Fibroblast of lung (primary cell): ENCODE measurements at regions not wholly inside any gene's neighbourhood (a gene's known extent, or its start where the extent isn't known, plus 50 kb on each side); places are given as distances from the start of the nearest gene placed in this dataset.

Experiments used
- DNase-seq, 2 donors: peaks; one replicate each; pipeline versions ENCODE4 v3.0.0 to v3.0.0-alpha.2; 2010; ENCODE audit warnings: low read depth in 2 of 2
- H2AFZ ChIP-seq: 2 replicates; pipeline ENCODE4 v1.5.1; 2012; ENCODE audit warnings: low read length, control low read depth, inconsistent platforms
- H3K27ac ChIP-seq: 2 replicates; pipeline ENCODE4 v1.5.1; 2011; ENCODE audit warnings: low read length, control low read depth; ENCODE audit not compliant: insufficient read depth
- H3K27me3 ChIP-seq: 2 replicates; pipeline ENCODE4 v1.5.1; 2011; ENCODE audit warnings: mild to moderate bottlenecking, low read length; ENCODE audit not compliant: control insufficient read depth, insufficient read depth
- H3K36me3 ChIP-seq: 2 replicates; pipeline ENCODE4 v1.5.1; 2011; ENCODE audit warnings: low read length; ENCODE audit not compliant: control insufficient read depth, insufficient read depth
- H3K4me1 ChIP-seq: 2 replicates; pipeline ENCODE4 v1.5.1; 2011; ENCODE audit warnings: low read length; ENCODE audit not compliant: control insufficient read depth, insufficient read depth; ENCODE audit errors: extremely low read depth
- H3K4me2 ChIP-seq: 2 replicates; pipeline ENCODE4 v1.5.1; 2011; ENCODE audit warnings: low read length, control low read depth; ENCODE audit not compliant: insufficient read depth; ENCODE audit errors: extremely low read depth
- H3K4me3 ChIP-seq, 4 experiments: fragments of 200-600 bp in 1 of 4; sonication (generic) in 1 of 4; replicated peaks in 1 of 4; 2 replicates each; pipeline ENCODE4 v1.5.1; 2011 to 2016; ENCODE audit warnings: low read length in 4 of 4, low read depth in 3 of 4, mild to moderate bottlenecking in 3 of 4, control low read depth in 2 of 4, inconsistent platforms in 1 of 4, mixed read lengths in 1 of 4; ENCODE audit not compliant: insufficient read depth in 1 of 4; ENCODE audit errors: control extremely low read depth in 1 of 4
- H3K79me2 ChIP-seq: 2 replicates; pipeline ENCODE4 v1.5.1; 2012; ENCODE audit warnings: mild to moderate bottlenecking, low read length, inconsistent platforms; ENCODE audit not compliant: control insufficient read depth, insufficient read depth
- H3K9ac ChIP-seq: 2 replicates; pipeline ENCODE4 v1.5.1; 2011; ENCODE audit warnings: mild to moderate bottlenecking, low read length, control low read depth; ENCODE audit not compliant: insufficient read depth
- H3K9me3 ChIP-seq: 2 replicates; pipeline ENCODE4 v1.5.1; 2012; ENCODE audit warnings: low read depth, low read length; ENCODE audit not compliant: control insufficient read depth, insufficient read depth
- H4K20me1 ChIP-seq: 2 replicates; pipeline ENCODE4 v1.5.1; 2011; ENCODE audit warnings: low read length; ENCODE audit not compliant: control insufficient read depth, insufficient read depth; ENCODE audit errors: extremely low read depth
- CTCF ChIP-seq, 2 donors: IDR thresholded peaks in 1 of 2; conservative IDR thresholded peaks in 1 of 2; 1 replicate in 1 of 2; 2 replicates in 1 of 2; pipeline ENCODE4 v1.5.1; 2011 to 2012; ENCODE audit warnings: low read length in 2 of 2, control low read depth in 1 of 2, inconsistent platforms in 1 of 2, low read depth in 1 of 2, mild to moderate bottlenecking in 1 of 2
- EZH2 ChIP-seq: IDR thresholded peaks from 2 replicates; pipeline ENCODE4 v1.5.1; 2012; ENCODE audit warnings: low read length, control low read depth, mild to moderate bottlenecking; ENCODE audit errors: missing control alignments

- H3K27me3 ChIP-seq: no peaks in the 10 kb centered on the region
- no peaks in the 10 kb centered on the region for H3K36me3 ChIP-seq
- H3K4me1 ChIP-seq: peaks cover 2% of the 10 kb centered on the region
- DNase-seq: no peak
- no peaks in the 10 kb centered on the region for H4K20me1 ChIP-seq
- no peaks in the 10 kb centered on the region for H3K9me3 ChIP-seq
- H3K4me2 ChIP-seq: no peak overlapping the region
- H3K9ac ChIP-seq: no peak overlapping the region
- no peak overlapping the region for H2AFZ ChIP-seq
- H3K79me2 ChIP-seq: no peaks in the 10 kb centered on the region
- TF ChIP-seq CTCF (conservative IDR thresholded peaks at IDR 0.05 in 1 of 2, IDR thresholded peaks at IDR 0.05 in 1 of 2; ENCODE audit: low read depth in 1 of 2, low read length in 2 of 2) (no peak), EZH2 (no peak)
- H3K4me3 ChIP-seq: no peak overlapping the region
- H3K27ac ChIP-seq: no peak overlapping the region
Observed at GRCh38 chr3:101166150-101166549, 154.2 kb downstream of the IMPG2 start.

- Histone ChIP-seq H3K9me3 (no peaks in the 10 kb centered on the region), H3K27me3 (no peaks in the 10 kb centered on the region), H3K9ac (no peak overlapping the region), H3K4me2 (no peak overlapping the region), H3K79me2 (no peaks in the 10 kb centered on the region), H3K36me3 (no peaks in the 10 kb centered on the region), H3K27ac (no peak overlapping the region), H3K4me3 (no peak overlapping the region), H2AFZ (no peak overlapping the region), H3K4me1 (no peaks in the 10 kb centered on the region), H4K20me1 (no peaks in the 10 kb centered on the region)
- no peak for TF ChIP-seq CTCF (conservative IDR thresholded peaks at IDR 0.05 in 1 of 2, IDR thresholded peaks at IDR 0.05 in 1 of 2; ENCODE audit: low read depth in 1 of 2, low read length in 2 of 2)
- TF ChIP-seq EZH2: no peak
- DNase-seq: no peak
Observed at GRCh38 chr3:101163554-101163953, 156.8 kb downstream of the IMPG2 start.

DNA sequence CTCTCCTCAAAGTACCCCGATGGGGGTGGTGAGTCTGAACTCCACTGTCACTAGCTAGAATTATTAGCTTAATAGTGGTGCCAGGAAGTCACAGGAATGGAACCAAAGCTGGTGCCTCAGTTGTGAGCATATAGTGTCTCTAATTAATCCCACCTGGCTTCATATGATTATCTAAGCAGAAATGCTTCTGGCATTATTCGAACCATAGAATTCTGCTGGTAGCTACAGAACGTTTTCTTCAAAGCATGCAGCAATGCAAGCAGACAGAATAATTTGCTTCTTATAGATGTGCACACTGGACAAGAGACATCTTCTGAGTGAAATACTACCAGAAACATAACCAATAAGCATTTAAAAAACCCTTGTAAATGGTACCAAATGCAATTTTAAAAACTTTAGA is 160.9 kb downstream of the IMPG2 start:
- H3K27me3 ChIP-seq: no peaks in the 10 kb centered on the region
- H3K79me2 ChIP-seq: no peaks in the 10 kb centered on the region
- H3K4me1 ChIP-seq: peaks cover 2% of the 10 kb centered on the region
- H3K4me2 ChIP-seq: no peak overlapping the region
- no peak overlapping the region for H3K27ac ChIP-seq
- DNase-seq: no peak
- no peaks in the 10 kb centered on the region for H4K20me1 ChIP-seq
- no peak for TF ChIP-seq CTCF (conservative IDR thresholded peaks at IDR 0.05 in 1 of 2, IDR thresholded peaks at IDR 0.05 in 1 of 2; ENCODE audit: low read depth in 1 of 2, low read length in 2 of 2)
- TF ChIP-seq EZH2: no peak
- no peak overlapping the region for H3K9ac ChIP-seq
- no peaks in the 10 kb centered on the region for H3K9me3 ChIP-seq
- H3K4me3 ChIP-seq: no peak overlapping the region
- no peak overlapping the region for H2AFZ ChIP-seq
- H3K36me3 ChIP-seq: no peaks in the 10 kb centered on the region
